Left lung (tissue), 4 donors: ENCODE measurements at regions not wholly inside any gene's neighbourhood (a gene's known extent, or its start where the extent isn't known, plus 50 kb on each side); places are given as distances from the start of the nearest gene placed in this dataset.
A peak's percentile ranks its signal among the peaks of the same experiment; 100 is the strongest.

ENCODE experiments used
- ATAC-seq: fragments of 200-7000 bp; cut with Tn5 transposase; one replicate; pipeline ENCODE4 v1.9.1; 2020; ENCODE audit warnings: moderate library complexity
- DNase-seq, 4 donors: peaks; one replicate each; pipeline ENCODE4 v3.0.0-alpha.2; 2013 to 2020
- H3K27ac ChIP-seq, 2 donors: fragments of 200-600 bp; sonication (generic) in 1 of 2; one replicate each; pipeline versions ENCODE4 v1.5.0 to v1.8.0; 2020 to 2021
- H3K27me3 ChIP-seq, 2 donors: fragments of 200-600 bp; sonication (generic) in 1 of 2; one replicate each; pipeline versions ENCODE4 v1.5.0 to v1.8.0; 2020 to 2021
- H3K36me3 ChIP-seq, 2 donors: fragments of 200-600 bp; sonication (generic) in 1 of 2; one replicate each; pipeline versions ENCODE4 v1.5.0 to v1.8.0; 2020 to 2021
- H3K4me1 ChIP-seq, 2 donors: fragments of 200-600 bp; one replicate each; pipeline ENCODE4 v1.8.0; 2021
- H3K4me3 ChIP-seq, 2 donors: fragments of 200-600 bp; sonication (generic) in 1 of 2; one replicate each; pipeline versions ENCODE4 v1.5.0 to v1.8.0; 2020 to 2021; ENCODE audit warnings: mild to moderate bottlenecking in 1 of 2
- H3K9me3 ChIP-seq, 2 donors: fragments of 200-600 bp; sonication (generic) in 1 of 2; one replicate each; pipeline versions ENCODE4 v1.5.0 to v1.8.0; 2020 to 2021
- CTCF ChIP-seq, 2 donors: fragments of 200-600 bp; sonication (generic) in 1 of 2; IDR thresholded peaks; one replicate each; pipeline versions ENCODE4 v1.5.0 to v1.8.0; 2021; ENCODE audit warnings: antibody characterized with exemption in 2 of 2
- intact Hi-C, 2 donors: fragments of 100-400 bp; cut with DNase I; formaldehyde crosslinking; loops; one replicate each; pipeline versions ENCODE4 v1.11.2 to v1.14.2; 2022
- donor health status: DM: no; HTN: yes; CAD: no.
- donor health status: DM: no; HTN: no; CAD: no.

GRCh38 chr13:90906554-90906953 is 440.9 kb upstream of the MIR17HG start:
- ATAC-seq, result no peak

GRCh38 chr13:90908792-90909191 is 438.7 kb upstream of the MIR17HG start:
- no peaks in the 10 kb centered on the region for H3K27me3 ChIP-seq
- no peak overlapping the region for H3K4me3 ChIP-seq
- H3K36me3 ChIP-seq, result no peaks in the 10 kb centered on the region
- no peak for TF ChIP-seq CTCF (IDR thresholded peaks at IDR 0.05)
- no peak overlapping the region for H3K27ac ChIP-seq
- peaks cover 0 to 14% of the 10 kb centered on the region in 2 donors for H3K9me3 ChIP-seq
- ATAC-seq (no peak), DNase-seq (no peak)
- intact Hi-C loops, result no loop called here
- no peaks in the 10 kb centered on the region for H3K4me1 ChIP-seq

More at GRCh38 chr13:90906554-90906953, 440.9 kb upstream of the MIR17HG start:
- no peak for TF ChIP-seq CTCF (IDR thresholded peaks at IDR 0.05)
- H3K4me3 ChIP-seq, result no peak overlapping the region
- intact Hi-C loops, result no loop called here
- H3K36me3 ChIP-seq, result no peaks in the 10 kb centered on the region
- no peaks in the 10 kb centered on the region for H3K27me3 ChIP-seq
- no peaks in the 10 kb centered on the region for H3K4me1 ChIP-seq
- no peak for DNase-seq
- peaks cover 0 to 14% of the 10 kb centered on the region in 2 donors for H3K9me3 ChIP-seq
- H3K27ac ChIP-seq, result no peak overlapping the region

GRCh38 chr13:90910018-90910639 is 437.4 kb upstream of the MIR17HG start:
- Histone ChIP-seq H3K36me3 (no peaks in the 10 kb centered on the region), H3K4me1 (no peaks in the 10 kb centered on the region), H3K27me3 (no peaks in the 10 kb centered on the region), H3K4me3 (no peak overlapping the region), H3K9me3 (peaks cover 0 to 13% of the 10 kb centered on the region in 2 donors), H3K27ac (no peak overlapping the region)
- no peak for TF ChIP-seq CTCF (IDR thresholded peaks at IDR 0.05)
- ATAC-seq, result no peak
- intact Hi-C loops, result no loop called here
- DNase-seq, result no peak

- no peak for ATAC-seq
- no peaks in the 10 kb centered on the region for H3K4me1 ChIP-seq
- no peaks in the 10 kb centered on the region for H3K9me3 ChIP-seq
- H3K4me3 ChIP-seq, result no peak overlapping the region
- TF ChIP-seq CTCF (IDR thresholded peaks at IDR 0.05), result no peak
- no peaks in the 10 kb centered on the region for H3K36me3 ChIP-seq
- DNase-seq, result no peak
- no peaks in the 10 kb centered on the region for H3K27me3 ChIP-seq
- H3K27ac ChIP-seq, result no peak overlapping the region
- intact Hi-C loops, result no loop called here
Observed at GRCh38 chr13:90912247-90912646, 435.2 kb upstream of the MIR17HG start.

- ATAC-seq, result peak; percentile 97
- no peak for DNase-seq
- intact Hi-C loops, result no loop called here
- Histone ChIP-seq H3K9me3 (no peaks in the 10 kb centered on the region), H3K4me1 (no peaks in the 10 kb centered on the region), H3K27me3 (no peaks in the 10 kb centered on the region), H3K36me3 (no peaks in the 10 kb centered on the region), H3K4me3 (no peak overlapping the region), H3K27ac (no peak overlapping the region)
- TF ChIP-seq CTCF (IDR thresholded peaks at IDR 0.05), result no peak
Observed at GRCh38 chr13:90918536-90918935, 429.0 kb upstream of the MIR17HG start.
